ENCODE measurements at regions not wholly inside any gene's neighbourhood (a gene's known extent, or its start where the extent isn't known, plus 50 kb on each side); places are given as distances from the start of the nearest gene placed in this dataset.

DNA sequence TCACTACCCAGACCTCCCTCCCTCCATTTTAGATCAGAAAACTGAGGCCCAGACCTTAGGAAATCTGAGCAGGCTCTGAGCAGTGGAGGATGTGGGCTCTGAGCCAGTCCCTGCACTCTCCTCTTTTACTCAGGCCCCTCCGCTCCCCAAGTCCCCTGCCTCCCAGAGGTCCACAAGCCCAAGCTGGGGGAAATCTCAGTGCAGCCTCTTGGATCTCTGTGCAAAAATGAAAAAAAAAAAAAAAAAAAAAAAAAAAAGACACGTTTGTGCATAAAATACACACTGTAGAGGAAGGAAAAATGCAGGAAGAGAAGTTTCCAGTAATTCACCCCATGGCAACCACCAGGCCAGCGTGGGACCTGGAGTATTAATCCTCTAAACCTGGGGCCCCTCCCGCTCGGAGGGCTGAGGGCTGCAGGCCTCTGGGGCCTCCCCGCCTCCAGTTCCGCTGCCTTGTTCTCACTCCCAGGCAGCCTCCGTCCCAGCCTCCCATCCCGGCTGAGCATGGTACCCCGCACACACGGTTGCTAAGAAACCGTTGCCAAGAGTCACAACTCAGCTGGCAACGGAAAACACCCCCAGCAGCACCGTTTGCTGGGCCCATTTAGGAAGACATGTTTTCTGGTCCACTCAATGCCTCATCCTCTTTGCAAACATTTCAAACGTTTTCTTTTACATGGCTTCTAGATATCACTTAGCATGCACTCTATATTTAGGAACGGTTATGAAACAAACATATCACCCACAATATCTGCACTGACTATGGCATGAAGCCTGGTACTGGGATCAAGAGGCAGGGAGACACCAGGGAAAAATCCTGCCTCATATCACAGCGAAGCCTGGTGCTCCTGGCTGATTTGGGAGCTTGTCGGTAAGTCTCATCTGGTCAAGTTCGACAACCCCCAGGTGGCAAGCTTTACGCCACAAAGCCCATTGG, 227.5 kb downstream of the CTTN start:
- no peak for TF ChIP-seq FOXA1 (IDR thresholded peaks at IDR 0.05)
- TF ChIP-seq NFRKB (IDR thresholded peaks at IDR 0.05), result no peak
- no peak for TF ChIP-seq SP1 (IDR thresholded peaks at IDR 0.05)
- no peak for TF ChIP-seq FOXM1 (IDR thresholded peaks at IDR 0.05; ENCODE audit: borderline replicate concordance)
- no peak for TF ChIP-seq ARNT (IDR thresholded peaks at IDR 0.05)

All from HEK293T (cell line).